Left lung (tissue), 4 donors: ENCODE measurements at regions not wholly inside any gene's neighbourhood (a gene's known extent, or its start where the extent isn't known, plus 50 kb on each side); places are given as distances from the start of the nearest gene placed in this dataset.

Experiments
- ATAC-seq: fragments of 200-7000 bp; cut with Tn5 transposase; one replicate; pipeline ENCODE4 v1.9.1; 2020; ENCODE audit warnings: moderate library complexity
- DNase-seq, 4 donors: peaks; one replicate each; pipeline ENCODE4 v3.0.0-alpha.2; 2013 to 2020
- H3K27ac ChIP-seq, 2 donors: fragments of 200-600 bp; sonication (generic) in 1 of 2; one replicate each; pipeline versions ENCODE4 v1.5.0 to v1.8.0; 2020 to 2021
- H3K27me3 ChIP-seq, 2 donors: fragments of 200-600 bp; sonication (generic) in 1 of 2; one replicate each; pipeline versions ENCODE4 v1.5.0 to v1.8.0; 2020 to 2021
- H3K36me3 ChIP-seq, 2 donors: fragments of 200-600 bp; sonication (generic) in 1 of 2; one replicate each; pipeline versions ENCODE4 v1.5.0 to v1.8.0; 2020 to 2021
- H3K4me1 ChIP-seq, 2 donors: fragments of 200-600 bp; one replicate each; pipeline ENCODE4 v1.8.0; 2021
- H3K4me3 ChIP-seq, 2 donors: fragments of 200-600 bp; sonication (generic) in 1 of 2; one replicate each; pipeline versions ENCODE4 v1.5.0 to v1.8.0; 2020 to 2021; ENCODE audit warnings: mild to moderate bottlenecking in 1 of 2
- H3K9me3 ChIP-seq, 2 donors: fragments of 200-600 bp; sonication (generic) in 1 of 2; one replicate each; pipeline versions ENCODE4 v1.5.0 to v1.8.0; 2020 to 2021
- CTCF ChIP-seq, 2 donors: fragments of 200-600 bp; sonication (generic) in 1 of 2; IDR thresholded peaks; one replicate each; pipeline versions ENCODE4 v1.5.0 to v1.8.0; 2021; ENCODE audit warnings: antibody characterized with exemption in 2 of 2
- intact Hi-C, 2 donors: fragments of 100-400 bp; cut with DNase I; formaldehyde crosslinking; loops; one replicate each; pipeline versions ENCODE4 v1.11.2 to v1.14.2; 2022
- donor health status: DM: no; HTN: yes; CAD: no.
- donor health status: DM: no; HTN: no; CAD: no.

GRCh38 chr2:120884472-120885290 is 149.0 kb downstream of the GLI2 start:
- peak in 1 of 4 donors; percentile 52 for DNase-seq
- intact Hi-C loops = no loop called here
- no peak overlapping the region for H3K4me3 ChIP-seq
- ATAC-seq = no peak
- H3K36me3 ChIP-seq = no peaks in the 10 kb centered on the region
- H3K27me3 ChIP-seq = peaks cover 0 to 42% of the 10 kb centered on the region in 2 donors
- no peak for TF ChIP-seq CTCF (IDR thresholded peaks at IDR 0.05)
- H3K9me3 ChIP-seq = no peaks in the 10 kb centered on the region
- H3K27ac ChIP-seq = no peak overlapping the region
- no peaks in the 10 kb centered on the region for H3K4me1 ChIP-seq

- no peak overlapping the region for H3K27ac ChIP-seq
- TF ChIP-seq CTCF (IDR thresholded peaks at IDR 0.05) = no peak
- peaks cover 0 to 36% of the 10 kb centered on the region in 2 donors for H3K27me3 ChIP-seq
- ATAC-seq (no peak), DNase-seq (peak in 1 of 4 donors; percentile 53)
- H3K9me3 ChIP-seq = no peaks in the 10 kb centered on the region
- no peaks in the 10 kb centered on the region for H3K36me3 ChIP-seq
- intact Hi-C loops = no loop called here
- no peaks in the 10 kb centered on the region for H3K4me1 ChIP-seq
- no peak overlapping the region for H3K4me3 ChIP-seq
Measured at GRCh38 chr2:120885321-120885720, 149.7 kb downstream of the GLI2 start.

GRCh38 chr2:120885749-120886148 is 150.1 kb downstream of the GLI2 start:
- H3K9me3 ChIP-seq = no peaks in the 10 kb centered on the region
- H3K4me1 ChIP-seq = no peaks in the 10 kb centered on the region
- intact Hi-C loops = no loop called here
- DNase-seq (no peak), ATAC-seq (no peak)
- no peak for TF ChIP-seq CTCF (IDR thresholded peaks at IDR 0.05)
- H3K4me3 ChIP-seq = no peak overlapping the region
- no peaks in the 10 kb centered on the region for H3K36me3 ChIP-seq
- no peak overlapping the region for H3K27ac ChIP-seq
- H3K27me3 ChIP-seq = peaks cover 0 to 32% of the 10 kb centered on the region in 2 donors

- Histone ChIP-seq H3K4me1 (no peaks in the 10 kb centered on the region), H3K27ac (no peak overlapping the region), H3K36me3 (no peaks in the 10 kb centered on the region), H3K9me3 (no peaks in the 10 kb centered on the region), H3K4me3 (no peak overlapping the region), H3K27me3 (peaks cover 0 to 28% of the 10 kb centered on the region in 2 donors)
- intact Hi-C loops = no loop called here
- no peak for ATAC-seq
- no peak for TF ChIP-seq CTCF (IDR thresholded peaks at IDR 0.05)
- peak in 1 of 4 donors; percentile 51 for DNase-seq
Measured at GRCh38 chr2:120886534-120887319, 151.1 kb downstream of the GLI2 start.

- peak in 2 of 4 donors; percentile 50 to 62 for DNase-seq
- Histone ChIP-seq H3K4me1 (no peaks in the 10 kb centered on the region), H3K27me3 (peaks cover 0 to 28% of the 10 kb centered on the region in 2 donors), H3K9me3 (no peaks in the 10 kb centered on the region), H3K36me3 (no peaks in the 10 kb centered on the region), H3K4me3 (no peak overlapping the region), H3K27ac (no peak overlapping the region)
- intact Hi-C loops = no loop called here
- no peak for TF ChIP-seq CTCF (IDR thresholded peaks at IDR 0.05)
- ATAC-seq = peak; percentile 74
Measured at GRCh38 chr2:120887320-120887697, 151.6 kb downstream of the GLI2 start.
